GM23338 (cell line): ENCODE measurements at regions not wholly inside any gene's neighbourhood (a gene's known extent, or its start where the extent isn't known, plus 50 kb on each side); places are given as distances from the start of the nearest gene placed in this dataset.

Source experiments
- CREB1 ChIP-seq: fragments of 250-450 bp; sonication (Bioruptor Pico); IDR thresholded peaks from 2 replicates; pipeline ENCODE4 v1.5.0; 2020; ENCODE audit warnings: low read depth, mild to moderate bottlenecking, moderate library complexity
- EZH2 ChIP-seq: fragments of 200-600 bp; sonication (generic); IDR thresholded peaks from one replicate; pipeline ENCODE4 v1.8.0; 2017; ENCODE audit warnings: antibody characterized with exemption, mild to moderate bottlenecking, low read depth; ENCODE audit not compliant: unreplicated experiment
- EZH2phosphoT487 ChIP-seq: fragments of 200-600 bp; sonication (generic); IDR thresholded peaks from one replicate; pipeline ENCODE4 v1.8.1; 2018; ENCODE audit warnings: antibody characterized with exemption; ENCODE audit not compliant: unreplicated experiment
- JUNB ChIP-seq: IDR thresholded peaks from one replicate; pipeline ENCODE4 v1.6.1; 2016; ENCODE audit warnings: antibody characterized with exemption; ENCODE audit not compliant: unreplicated experiment
- NANOG ChIP-seq: IDR thresholded peaks from 2 replicates; pipeline ENCODE4 v1.6.1; 2016; ENCODE audit warnings: antibody characterized with exemption, borderline replicate concordance
- POLR2AphosphoS5 ChIP-seq: IDR thresholded peaks from 2 replicates; pipeline ENCODE4 v1.6.1; 2016; ENCODE audit warnings: antibody characterized with exemption, low read depth
- TF ChIP-seq, protein P1 (sequence below), 2 experiments: fragments of 200-600 bp in 1 of 2; sonication (generic) in 1 of 2; conservative IDR thresholded peaks; 2 replicates each; pipeline versions ENCODE4 v1.5.1 to v1.6.1; 2016 to 2017; ENCODE audit warnings: antibody characterized with exemption in 2 of 2, low read depth in 2 of 2, mild to moderate bottlenecking in 2 of 2, moderate library complexity in 1 of 2
- TF ChIP-seq, protein P2 (sequence below): IDR thresholded peaks from one replicate; pipeline ENCODE4 v1.6.1; 2018; ENCODE audit warnings: antibody characterized with exemption; ENCODE audit not compliant: unreplicated experiment
- TF ChIP-seq, protein P3 (sequence below): fragments of 250-450 bp; sonication (Bioruptor Pico); IDR thresholded peaks from 2 replicates; pipeline ENCODE4 v1.5.0; 2020; ENCODE audit warnings: mild to moderate bottlenecking, moderate library complexity
- TF ChIP-seq, protein P4 (sequence below): IDR thresholded peaks from 2 replicates; pipeline ENCODE4 v1.6.1; 2016; ENCODE audit warnings: antibody characterized with exemption

DNA sequence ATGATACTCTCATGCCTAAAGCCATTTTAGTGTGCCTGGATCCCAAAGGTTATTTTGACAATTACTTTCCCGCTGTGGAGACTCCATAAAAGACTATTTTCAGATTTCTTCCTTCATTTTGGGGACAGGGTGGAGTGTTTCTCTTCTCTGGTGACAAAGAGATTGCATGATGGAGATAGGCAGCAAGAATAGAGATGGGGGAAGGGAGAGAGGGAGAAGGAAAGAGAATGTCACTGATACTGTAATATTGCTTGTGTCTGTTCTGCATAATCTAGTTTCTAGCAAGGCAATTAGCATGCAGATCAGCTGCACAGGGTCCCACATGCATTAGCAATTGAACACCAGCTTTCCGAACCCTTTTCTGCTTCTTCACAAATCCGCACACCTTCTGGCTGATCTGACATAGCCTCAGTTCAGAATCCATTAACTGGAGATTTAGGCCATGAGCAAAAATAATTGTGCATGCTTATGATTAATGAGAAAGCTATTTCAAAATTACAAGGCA lies 222.4 kb downstream of the OXSM start:
- TF ChIP-seq JUNB = no peak
- TF ChIP-seq, protein P1, sequence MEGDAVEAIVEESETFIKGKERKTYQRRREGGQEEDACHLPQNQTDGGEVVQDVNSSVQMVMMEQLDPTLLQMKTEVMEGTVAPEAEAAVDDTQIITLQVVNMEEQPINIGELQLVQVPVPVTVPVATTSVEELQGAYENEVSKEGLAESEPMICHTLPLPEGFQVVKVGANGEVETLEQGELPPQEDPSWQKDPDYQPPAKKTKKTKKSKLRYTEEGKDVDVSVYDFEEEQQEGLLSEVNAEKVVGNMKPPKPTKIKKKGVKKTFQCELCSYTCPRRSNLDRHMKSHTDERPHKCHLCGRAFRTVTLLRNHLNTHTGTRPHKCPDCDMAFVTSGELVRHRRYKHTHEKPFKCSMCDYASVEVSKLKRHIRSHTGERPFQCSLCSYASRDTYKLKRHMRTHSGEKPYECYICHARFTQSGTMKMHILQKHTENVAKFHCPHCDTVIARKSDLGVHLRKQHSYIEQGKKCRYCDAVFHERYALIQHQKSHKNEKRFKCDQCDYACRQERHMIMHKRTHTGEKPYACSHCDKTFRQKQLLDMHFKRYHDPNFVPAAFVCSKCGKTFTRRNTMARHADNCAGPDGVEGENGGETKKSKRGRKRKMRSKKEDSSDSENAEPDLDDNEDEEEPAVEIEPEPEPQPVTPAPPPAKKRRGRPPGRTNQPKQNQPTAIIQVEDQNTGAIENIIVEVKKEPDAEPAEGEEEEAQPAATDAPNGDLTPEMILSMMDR (conservative IDR thresholded peaks at IDR 0.05; ENCODE audit: low read depth in 2 of 2) = no peak
- no peak for TF ChIP-seq EZH2
- no peak for TF ChIP-seq POLR2AphosphoS5
- TF ChIP-seq CREB1 = no peak
- TF ChIP-seq, protein P2, sequence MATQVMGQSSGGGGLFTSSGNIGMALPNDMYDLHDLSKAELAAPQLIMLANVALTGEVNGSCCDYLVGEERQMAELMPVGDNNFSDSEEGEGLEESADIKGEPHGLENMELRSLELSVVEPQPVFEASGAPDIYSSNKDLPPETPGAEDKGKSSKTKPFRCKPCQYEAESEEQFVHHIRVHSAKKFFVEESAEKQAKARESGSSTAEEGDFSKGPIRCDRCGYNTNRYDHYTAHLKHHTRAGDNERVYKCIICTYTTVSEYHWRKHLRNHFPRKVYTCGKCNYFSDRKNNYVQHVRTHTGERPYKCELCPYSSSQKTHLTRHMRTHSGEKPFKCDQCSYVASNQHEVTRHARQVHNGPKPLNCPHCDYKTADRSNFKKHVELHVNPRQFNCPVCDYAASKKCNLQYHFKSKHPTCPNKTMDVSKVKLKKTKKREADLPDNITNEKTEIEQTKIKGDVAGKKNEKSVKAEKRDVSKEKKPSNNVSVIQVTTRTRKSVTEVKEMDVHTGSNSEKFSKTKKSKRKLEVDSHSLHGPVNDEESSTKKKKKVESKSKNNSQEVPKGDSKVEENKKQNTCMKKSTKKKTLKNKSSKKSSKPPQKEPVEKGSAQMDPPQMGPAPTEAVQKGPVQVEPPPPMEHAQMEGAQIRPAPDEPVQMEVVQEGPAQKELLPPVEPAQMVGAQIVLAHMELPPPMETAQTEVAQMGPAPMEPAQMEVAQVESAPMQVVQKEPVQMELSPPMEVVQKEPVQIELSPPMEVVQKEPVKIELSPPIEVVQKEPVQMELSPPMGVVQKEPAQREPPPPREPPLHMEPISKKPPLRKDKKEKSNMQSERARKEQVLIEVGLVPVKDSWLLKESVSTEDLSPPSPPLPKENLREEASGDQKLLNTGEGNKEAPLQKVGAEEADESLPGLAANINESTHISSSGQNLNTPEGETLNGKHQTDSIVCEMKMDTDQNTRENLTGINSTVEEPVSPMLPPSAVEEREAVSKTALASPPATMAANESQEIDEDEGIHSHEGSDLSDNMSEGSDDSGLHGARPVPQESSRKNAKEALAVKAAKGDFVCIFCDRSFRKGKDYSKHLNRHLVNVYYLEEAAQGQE = no peak
- TF ChIP-seq NANOG = no peak
- TF ChIP-seq EZH2phosphoT487 = no peak
- TF ChIP-seq, protein P3, sequence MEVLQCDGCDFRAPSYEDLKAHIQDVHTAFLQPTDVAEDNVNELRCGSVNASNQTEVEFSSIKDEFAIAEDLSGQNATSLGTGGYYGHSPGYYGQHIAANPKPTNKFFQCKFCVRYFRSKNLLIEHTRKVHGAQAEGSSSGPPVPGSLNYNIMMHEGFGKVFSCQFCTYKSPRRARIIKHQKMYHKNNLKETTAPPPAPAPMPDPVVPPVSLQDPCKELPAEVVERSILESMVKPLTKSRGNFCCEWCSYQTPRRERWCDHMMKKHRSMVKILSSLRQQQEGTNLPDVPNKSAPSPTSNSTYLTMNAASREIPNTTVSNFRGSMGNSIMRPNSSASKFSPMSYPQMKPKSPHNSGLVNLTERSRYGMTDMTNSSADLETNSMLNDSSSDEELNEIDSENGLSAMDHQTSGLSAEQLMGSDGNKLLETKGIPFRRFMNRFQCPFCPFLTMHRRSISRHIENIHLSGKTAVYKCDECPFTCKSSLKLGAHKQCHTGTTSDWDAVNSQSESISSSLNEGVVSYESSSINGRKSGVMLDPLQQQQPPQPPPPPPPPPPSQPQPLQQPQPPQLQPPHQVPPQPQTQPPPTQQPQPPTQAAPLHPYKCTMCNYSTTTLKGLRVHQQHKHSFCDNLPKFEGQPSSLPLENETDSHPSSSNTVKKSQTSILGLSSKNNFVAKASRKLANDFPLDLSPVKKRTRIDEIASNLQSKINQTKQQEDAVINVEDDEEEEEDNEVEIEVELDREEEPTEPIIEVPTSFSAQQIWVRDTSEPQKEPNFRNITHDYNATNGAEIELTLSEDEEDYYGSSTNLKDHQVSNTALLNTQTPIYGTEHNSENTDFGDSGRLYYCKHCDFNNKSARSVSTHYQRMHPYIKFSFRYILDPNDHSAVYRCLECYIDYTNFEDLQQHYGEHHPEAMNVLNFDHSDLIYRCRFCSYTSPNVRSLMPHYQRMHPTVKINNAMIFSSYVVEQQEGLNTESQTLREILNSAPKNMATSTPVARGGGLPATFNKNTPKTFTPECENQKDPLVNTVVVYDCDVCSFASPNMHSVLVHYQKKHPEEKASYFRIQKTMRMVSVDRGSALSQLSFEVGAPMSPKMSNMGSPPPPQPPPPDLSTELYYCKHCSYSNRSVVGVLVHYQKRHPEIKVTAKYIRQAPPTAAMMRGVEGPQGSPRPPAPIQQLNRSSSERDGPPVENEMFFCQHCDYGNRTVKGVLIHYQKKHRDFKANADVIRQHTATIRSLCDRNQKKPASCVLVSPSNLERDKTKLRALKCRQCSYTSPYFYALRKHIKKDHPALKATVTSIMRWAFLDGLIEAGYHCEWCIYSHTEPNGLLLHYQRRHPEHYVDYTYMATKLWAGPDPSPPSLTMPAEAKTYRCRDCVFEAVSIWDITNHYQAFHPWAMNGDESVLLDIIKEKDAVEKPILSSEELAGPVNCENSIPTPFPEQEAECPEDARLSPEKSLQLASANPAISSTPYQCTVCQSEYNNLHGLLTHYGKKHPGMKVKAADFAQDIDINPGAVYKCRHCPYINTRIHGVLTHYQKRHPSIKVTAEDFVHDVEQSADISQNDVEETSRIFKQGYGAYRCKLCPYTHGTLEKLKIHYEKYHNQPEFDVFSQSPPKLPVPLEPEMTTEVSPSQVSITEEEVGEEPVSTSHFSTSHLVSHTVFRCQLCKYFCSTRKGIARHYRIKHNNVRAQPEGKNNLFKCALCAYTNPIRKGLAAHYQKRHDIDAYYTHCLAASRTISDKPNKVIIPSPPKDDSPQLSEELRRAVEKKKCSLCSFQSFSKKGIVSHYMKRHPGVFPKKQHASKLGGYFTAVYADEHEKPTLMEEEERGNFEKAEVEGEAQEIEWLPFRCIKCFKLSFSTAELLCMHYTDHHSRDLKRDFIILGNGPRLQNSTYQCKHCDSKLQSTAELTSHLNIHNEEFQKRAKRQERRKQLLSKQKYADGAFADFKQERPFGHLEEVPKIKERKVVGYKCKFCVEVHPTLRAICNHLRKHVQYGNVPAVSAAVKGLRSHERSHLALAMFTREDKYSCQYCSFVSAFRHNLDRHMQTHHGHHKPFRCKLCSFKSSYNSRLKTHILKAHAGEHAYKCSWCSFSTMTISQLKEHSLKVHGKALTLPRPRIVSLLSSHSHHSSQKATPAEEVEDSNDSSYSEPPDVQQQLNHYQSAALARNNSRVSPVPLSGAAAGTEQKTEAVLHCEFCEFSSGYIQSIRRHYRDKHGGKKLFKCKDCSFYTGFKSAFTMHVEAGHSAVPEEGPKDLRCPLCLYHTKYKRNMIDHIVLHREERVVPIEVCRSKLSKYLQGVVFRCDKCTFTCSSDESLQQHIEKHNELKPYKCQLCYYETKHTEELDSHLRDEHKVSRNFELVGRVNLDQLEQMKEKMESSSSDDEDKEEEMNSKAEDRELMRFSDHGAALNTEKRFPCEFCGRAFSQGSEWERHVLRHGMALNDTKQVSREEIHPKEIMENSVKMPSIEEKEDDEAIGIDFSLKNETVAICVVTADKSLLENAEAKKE (CRISPR knock-in tag) = no peak
- TF ChIP-seq, protein P4, sequence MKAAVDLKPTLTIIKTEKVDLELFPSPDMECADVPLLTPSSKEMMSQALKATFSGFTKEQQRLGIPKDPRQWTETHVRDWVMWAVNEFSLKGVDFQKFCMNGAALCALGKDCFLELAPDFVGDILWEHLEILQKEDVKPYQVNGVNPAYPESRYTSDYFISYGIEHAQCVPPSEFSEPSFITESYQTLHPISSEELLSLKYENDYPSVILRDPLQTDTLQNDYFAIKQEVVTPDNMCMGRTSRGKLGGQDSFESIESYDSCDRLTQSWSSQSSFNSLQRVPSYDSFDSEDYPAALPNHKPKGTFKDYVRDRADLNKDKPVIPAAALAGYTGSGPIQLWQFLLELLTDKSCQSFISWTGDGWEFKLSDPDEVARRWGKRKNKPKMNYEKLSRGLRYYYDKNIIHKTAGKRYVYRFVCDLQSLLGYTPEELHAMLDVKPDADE = no peak
